ENCODE measurements at regions not wholly inside any gene's neighbourhood (a gene's known extent, or its start where the extent isn't known, plus 50 kb on each side); places are given as distances from the start of the nearest gene placed in this dataset.
"Not testable (repeated sequence)": the region's sequence is repeated elsewhere in the genome, so short reads cannot be mapped to it uniquely, and the experiment has no call there.

GRCh38 chr2:8324164-8324856 lies 357.5 kb upstream of the ID2 start:
- DNase-seq (ENCODE audit: insufficient read length, low spot score) (no peak), FAIRE-seq (no peak)

GRCh38 chr2:8324901-8325300 lies 357.0 kb upstream of the ID2 start:
- DNase-seq (ENCODE audit: insufficient read length, low spot score) (no peak), FAIRE-seq (no peak)

DNA sequence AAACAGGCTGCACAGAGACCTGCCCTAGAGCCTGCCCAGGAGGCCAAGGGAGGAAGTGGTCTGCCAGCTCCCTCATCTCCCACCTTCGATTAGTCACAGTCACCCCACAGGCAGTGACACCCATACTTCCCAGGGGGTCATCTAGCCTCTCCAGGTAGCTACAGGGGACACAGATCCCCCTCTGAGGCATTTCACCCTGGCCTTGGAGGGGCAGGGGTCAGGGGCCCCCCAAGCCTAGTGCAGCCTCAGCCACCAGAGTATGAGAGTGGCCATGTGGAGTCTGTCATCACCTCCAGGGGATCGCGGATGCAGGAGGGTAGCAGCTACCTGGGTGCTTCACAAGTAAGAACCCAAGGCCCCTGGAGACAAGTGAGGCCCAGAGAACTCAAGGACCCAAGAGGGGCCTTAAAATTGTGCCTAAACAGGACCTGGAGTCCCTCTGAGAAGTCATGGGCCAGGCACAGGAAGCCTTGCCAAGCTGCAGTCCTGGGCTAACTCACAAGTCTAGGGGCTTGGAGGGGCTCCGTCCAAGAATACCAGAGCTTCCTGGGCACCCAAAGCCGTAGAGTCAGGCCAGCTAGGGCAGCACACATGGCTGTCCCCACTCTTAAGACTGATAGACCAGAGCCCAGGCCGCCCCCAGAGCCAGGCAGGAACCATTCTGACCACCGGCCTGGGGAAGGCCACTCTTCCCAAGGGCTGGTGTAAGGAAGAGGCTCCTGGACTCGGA lies 354.3 kb upstream of the ID2 start:
- FAIRE-seq, result no peak
- DNase-seq (ENCODE audit: insufficient read length, low spot score), result no peak

DNA sequence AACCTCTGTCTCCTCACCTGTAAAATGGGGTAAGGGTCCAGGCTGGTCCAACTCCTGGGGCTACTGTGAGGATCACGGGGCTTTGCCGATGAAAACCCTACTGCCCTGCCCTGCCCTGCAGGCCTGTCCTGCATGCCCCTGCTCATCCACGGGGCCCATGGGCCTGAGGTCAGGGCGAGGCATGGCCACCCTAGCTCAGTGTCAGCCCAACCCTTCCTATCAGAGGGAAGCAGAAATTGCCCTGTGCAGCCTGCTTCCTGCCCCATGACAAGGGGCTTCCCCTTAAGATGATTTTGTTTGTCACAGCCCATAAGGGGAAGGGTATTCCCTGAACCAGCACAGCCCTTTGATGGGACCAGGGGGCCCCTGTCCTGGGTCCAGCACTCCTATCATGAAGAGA lies 353.6 kb upstream of the ID2 start:
- DNase-seq (ENCODE audit: insufficient read length, low spot score) (no peak), FAIRE-seq (no peak)

- no peak for FAIRE-seq
- DNase-seq (ENCODE audit: insufficient read length, low spot score), result no peak
These were observed 351.9 kb upstream of the ID2 start for GRCh38 chr2:8329660-8330622.

DNA sequence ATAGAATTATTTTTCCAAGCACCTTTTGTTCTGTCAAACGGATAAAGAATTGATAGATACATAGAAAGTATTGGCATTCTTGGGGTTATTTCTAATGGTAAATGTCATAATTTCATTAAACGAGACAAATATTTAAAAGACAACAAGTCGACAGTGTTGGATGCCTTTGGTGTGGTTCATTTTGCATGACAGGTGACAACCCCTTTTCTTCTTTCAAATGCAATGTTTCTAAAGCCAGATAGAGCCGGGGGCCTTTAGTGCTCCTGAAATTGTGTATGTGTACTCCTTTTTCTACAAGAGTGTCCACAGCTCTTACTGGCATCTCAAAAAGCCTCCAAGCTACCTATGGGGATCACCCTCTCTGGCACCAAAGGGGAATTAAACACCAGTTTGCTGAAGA lies 350.8 kb upstream of the ID2 start:
- no peak for DNase-seq (ENCODE audit: insufficient read length, low spot score)
- no peak for FAIRE-seq

GRCh38 chr2:8332646-8333045 lies 349.2 kb upstream of the ID2 start:
- no peak for DNase-seq (ENCODE audit: insufficient read length, low spot score)
- FAIRE-seq, result no peak

DNA sequence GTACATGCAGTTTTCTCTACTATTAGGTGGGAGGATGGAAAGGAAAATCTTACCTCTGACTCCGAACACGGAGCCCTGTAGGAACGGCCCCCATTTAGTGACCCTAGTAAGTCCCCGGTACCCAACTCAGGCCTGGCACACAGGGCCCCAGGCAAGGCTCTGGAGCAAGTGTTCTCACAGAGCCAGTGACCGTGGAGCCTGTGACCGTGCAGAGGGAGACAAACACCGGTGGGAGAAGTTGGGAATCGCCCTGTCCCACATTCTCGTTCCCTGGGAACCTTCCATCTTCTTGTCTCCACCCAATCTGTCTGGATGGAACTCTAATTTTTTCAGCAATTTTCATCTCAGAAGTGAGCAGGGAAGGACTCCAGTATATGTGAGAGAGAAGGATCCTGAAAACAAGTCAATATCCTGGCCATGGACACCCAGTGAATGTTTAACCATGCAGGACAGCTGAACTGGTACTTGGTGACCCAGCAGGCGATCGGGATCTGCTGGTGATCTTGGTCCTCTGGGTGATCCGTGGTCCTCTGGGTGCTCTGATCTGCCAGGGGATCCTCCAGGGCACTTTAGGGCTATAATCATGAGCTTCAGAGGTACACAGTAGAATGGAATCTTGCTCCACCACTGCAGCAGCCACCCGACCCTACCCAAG lies 348.6 kb upstream of the ID2 start:
- FAIRE-seq (no peak), DNase-seq (ENCODE audit: insufficient read length, low spot score) (no peak)

- FAIRE-seq, result not testable (repeated sequence)
These were observed 348.0 kb upstream of the ID2 start for GRCh38 chr2:8333832-8334187.

GRCh38 chr2:8334866-8335325 lies 347.0 kb upstream of the ID2 start:
- no peak for FAIRE-seq
- no peak for DNase-seq (ENCODE audit: insufficient read length, low spot score)

More at GRCh38 chr2:8333832-8334187, 348.0 kb upstream of the ID2 start:
- not testable (repeated sequence) for DNase-seq (ENCODE audit: insufficient read length, low spot score)

GRCh38 chr2:8335801-8336200 lies 346.1 kb upstream of the ID2 start:
- DNase-seq (ENCODE audit: insufficient read length, low spot score) (no peak), FAIRE-seq (no peak)

- no peak for FAIRE-seq
- DNase-seq (ENCODE audit: insufficient read length, low spot score), result no peak
These were observed 344.5 kb upstream of the ID2 start for GRCh38 chr2:8337321-8337720.

- FAIRE-seq, result no peak
- DNase-seq (ENCODE audit: insufficient read length, low spot score), result no peak
These were observed 339.4 kb upstream of the ID2 start for GRCh38 chr2:8342407-8342806.

DNA sequence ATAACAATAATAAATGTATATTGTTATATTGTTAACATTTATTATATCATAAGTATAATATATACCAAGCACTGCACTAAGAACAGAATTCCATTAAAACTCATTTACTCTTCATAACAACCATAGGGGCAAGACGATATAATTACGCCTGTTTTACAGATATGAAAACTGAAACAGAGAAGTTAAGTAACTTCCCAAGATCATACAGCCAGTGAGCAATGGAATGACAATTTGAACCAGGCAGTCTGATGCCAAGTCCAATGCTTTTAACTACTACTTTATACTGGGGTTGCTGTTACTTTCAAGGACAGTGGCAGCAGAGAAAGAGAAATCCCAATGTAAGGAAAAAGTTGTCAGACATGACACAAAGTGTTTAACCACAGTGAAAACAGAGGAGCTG lies 338.8 kb upstream of the ID2 start:
- no peak for FAIRE-seq
- no peak for DNase-seq (ENCODE audit: insufficient read length, low spot score)

GRCh38 chr2:8344144-8345097 lies 337.4 kb upstream of the ID2 start:
- DNase-seq (ENCODE audit: insufficient read length, low spot score) (no peak), FAIRE-seq (no peak)

DNA sequence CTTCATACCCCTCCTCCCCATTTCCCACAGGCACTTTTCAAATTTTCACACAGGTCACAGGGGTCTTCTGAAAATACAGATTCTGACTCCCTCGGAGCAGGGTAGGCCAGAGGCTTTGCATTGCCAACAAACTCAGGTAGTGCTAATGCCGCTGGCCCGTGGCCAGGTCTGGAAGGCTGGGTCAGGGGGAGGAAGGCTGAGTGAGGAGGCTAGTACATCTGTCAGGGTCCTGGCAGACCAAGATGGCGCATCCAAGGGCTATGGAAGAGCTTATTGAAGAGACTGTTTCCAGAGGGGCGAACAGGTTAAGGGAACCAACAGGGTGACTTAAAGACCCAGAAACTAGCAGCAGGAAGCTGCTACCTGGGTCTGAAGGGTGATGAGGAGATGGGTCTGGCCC lies 336.7 kb upstream of the ID2 start:
- no peak for FAIRE-seq
- no peak for DNase-seq (ENCODE audit: insufficient read length, low spot score)

DNA sequence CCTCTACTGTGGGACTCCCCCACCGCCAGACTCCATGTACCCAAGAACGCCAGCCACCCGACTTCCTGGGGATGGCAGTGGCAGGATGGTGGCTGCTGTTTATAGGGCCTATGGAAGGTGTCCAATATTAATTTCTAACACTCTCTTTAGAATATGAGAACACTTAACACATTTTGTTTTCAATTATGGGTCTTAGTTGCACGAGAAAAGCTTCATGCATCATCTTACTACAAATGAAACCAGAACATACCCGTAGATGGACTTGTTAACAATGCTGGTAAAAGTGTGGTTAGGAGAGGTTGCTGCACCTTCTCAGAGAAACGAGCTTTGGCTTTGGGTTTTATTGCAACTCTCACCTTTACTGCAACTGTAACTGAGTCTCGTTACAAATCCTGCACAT lies 335.6 kb upstream of the ID2 start:
- no peak for FAIRE-seq
- DNase-seq (ENCODE audit: insufficient read length, low spot score), result no peak

GRCh38 chr2:8346706-8347430 lies 335.0 kb upstream of the ID2 start:
- FAIRE-seq (no peak), DNase-seq (ENCODE audit: insufficient read length, low spot score) (no peak)

- DNase-seq (ENCODE audit: insufficient read length, low spot score); FAIRE-seq: not testable (repeated sequence)
These were observed 332.9 kb upstream of the ID2 start for GRCh38 chr2:8348911-8349310.

Measured in GM19239 (cell line).